SK-N-SH treated with all-trans-retinoic acid at 6 μM for 48 hours (cell line): ENCODE measurements at regions not wholly inside any gene's neighbourhood (a gene's known extent, or its start where the extent isn't known, plus 50 kb on each side); places are given as distances from the start of the nearest gene placed in this dataset.

Experiments used
- ATAC-seq: fragments of 200-7000 bp; cut with Tn5 transposase; 3 replicates; pipeline ENCODE4 v1.9.1; 2020; ENCODE audit warnings: mild to moderate bottlenecking, moderate library complexity
- ARNTL ChIP-seq: fragments of 450-650 bp; formaldehyde crosslinking; IDR thresholded peaks from 2 replicates; pipeline ENCODE4 v1.5.0; 2020; ENCODE audit warnings: low read depth, mild to moderate bottlenecking, moderate library complexity, borderline replicate concordance
- BACH2 ChIP-seq: fragments of 250-450 bp; sonication (Bioruptor Pico); IDR thresholded peaks from 2 replicates; pipeline ENCODE4 v1.9.0; 2021; ENCODE audit warnings: mild to moderate bottlenecking, borderline replicate concordance
- CSDC2 ChIP-seq: fragments of 250-450 bp; sonication (Bioruptor Pico); IDR thresholded peaks from 2 replicates; pipeline ENCODE4 v1.5.0; 2020; ENCODE audit warnings: mild to moderate bottlenecking, moderate library complexity
- ESRRG ChIP-seq: fragments of 250-450 bp; sonication (Bioruptor Pico); IDR thresholded peaks from 2 replicates; pipeline ENCODE4 v1.6.1; 2021; ENCODE audit warnings: mild to moderate bottlenecking
- GLIS3 ChIP-seq: fragments of 250-450 bp; sonication (Bioruptor Pico); IDR thresholded peaks from 2 replicates; pipeline ENCODE4 v1.5.0; 2020; ENCODE audit warnings: mild to moderate bottlenecking, moderate library complexity
- ISL1 ChIP-seq: fragments of 250-450 bp; sonication (Bioruptor Pico); IDR thresholded peaks from 2 replicates; pipeline ENCODE4 v2.1.2; 2022; ENCODE audit warnings: mild to moderate bottlenecking, moderate library complexity
- PPARA ChIP-seq: fragments of 250-450 bp; sonication (Bioruptor Pico); IDR thresholded peaks from 2 replicates; pipeline ENCODE4 v1.5.0; 2020; ENCODE audit warnings: mild to moderate bottlenecking, borderline replicate concordance
- RARB ChIP-seq: fragments of 250-450 bp; sonication (Bioruptor Pico); IDR thresholded peaks from 2 replicates; pipeline ENCODE4 v1.8.0; 2021; ENCODE audit warnings: mild to moderate bottlenecking, moderate library complexity
- SNAI2 ChIP-seq: fragments of 250-450 bp; sonication (Bioruptor Pico); IDR thresholded peaks from 2 replicates; pipeline ENCODE4 v1.5.0; 2020; ENCODE audit warnings: mild to moderate bottlenecking, moderate library complexity
- TCF4 ChIP-seq: fragments of 250-450 bp; sonication (Bioruptor Pico); IDR thresholded peaks from 2 replicates; pipeline ENCODE4 v1.8.0; 2021; ENCODE audit warnings: mild to moderate bottlenecking, moderate library complexity, borderline replicate concordance
- ZC3H10 ChIP-seq: fragments of 250-450 bp; sonication (Bioruptor Pico); IDR thresholded peaks from 2 replicates; pipeline ENCODE4 v1.5.1; 2021; ENCODE audit warnings: mild to moderate bottlenecking, moderate library complexity
- ZFP3 ChIP-seq: fragments of 250-450 bp; sonication (Bioruptor Pico); IDR thresholded peaks from 2 replicates; pipeline ENCODE4 v1.5.0; 2020; ENCODE audit warnings: mild to moderate bottlenecking, moderate library complexity
- ZFP30 ChIP-seq: fragments of 450-650 bp; formaldehyde crosslinking; IDR thresholded peaks from 2 replicates; pipeline ENCODE4 v1.5.0; 2022; ENCODE audit warnings: mild to moderate bottlenecking, moderate library complexity
- ZNF565 ChIP-seq: fragments of 450-650 bp; formaldehyde crosslinking; conservative IDR thresholded peaks from 2 replicates; pipeline ENCODE4 v1.5.0; 2020; ENCODE audit warnings: low read depth, mild to moderate bottlenecking, moderate library complexity
- ZNF70 ChIP-seq: fragments of 450-650 bp; formaldehyde crosslinking; IDR thresholded peaks from 2 replicates; pipeline ENCODE4 v1.5.0; 2020; ENCODE audit warnings: mild to moderate bottlenecking, moderate library complexity
- ZNF8 ChIP-seq: fragments of 450-650 bp; formaldehyde crosslinking; IDR thresholded peaks from 2 replicates; pipeline ENCODE4 v1.5.0; 2020; ENCODE audit warnings: mild to moderate bottlenecking, moderate library complexity
- TF ChIP-seq, protein P1 (sequence below): fragments of 250-450 bp; sonication (Bioruptor Pico); IDR thresholded peaks from 2 replicates; pipeline ENCODE4 v1.8.0; 2020; ENCODE audit warnings: mild to moderate bottlenecking, moderate library complexity, borderline replicate concordance
- TF ChIP-seq, protein P2 (sequence below): fragments of 250-450 bp; sonication (Bioruptor Pico); IDR thresholded peaks from 2 replicates; pipeline ENCODE4 v1.5.1; 2020; ENCODE audit warnings: low read depth, mild to moderate bottlenecking, moderate library complexity
- TF ChIP-seq, protein P3 (sequence below): fragments of 250-450 bp; sonication (Bioruptor Pico); IDR thresholded peaks from 2 replicates; pipeline ENCODE4 v1.5.1; 2021; ENCODE audit warnings: mild to moderate bottlenecking, moderate library complexity
- TF ChIP-seq, protein P4 (sequence below): fragments of 250-450 bp; sonication (Bioruptor Pico); IDR thresholded peaks from 2 replicates; pipeline ENCODE4 v1.8.0; 2021; ENCODE audit warnings: low read depth, mild to moderate bottlenecking, moderate library complexity, borderline replicate concordance
- TF ChIP-seq, protein P5 (sequence below): fragments of 250-450 bp; sonication (Bioruptor Pico); IDR thresholded peaks from 2 replicates; pipeline ENCODE4 v1.5.0; 2020; ENCODE audit warnings: mild to moderate bottlenecking, moderate library complexity

DNA sequence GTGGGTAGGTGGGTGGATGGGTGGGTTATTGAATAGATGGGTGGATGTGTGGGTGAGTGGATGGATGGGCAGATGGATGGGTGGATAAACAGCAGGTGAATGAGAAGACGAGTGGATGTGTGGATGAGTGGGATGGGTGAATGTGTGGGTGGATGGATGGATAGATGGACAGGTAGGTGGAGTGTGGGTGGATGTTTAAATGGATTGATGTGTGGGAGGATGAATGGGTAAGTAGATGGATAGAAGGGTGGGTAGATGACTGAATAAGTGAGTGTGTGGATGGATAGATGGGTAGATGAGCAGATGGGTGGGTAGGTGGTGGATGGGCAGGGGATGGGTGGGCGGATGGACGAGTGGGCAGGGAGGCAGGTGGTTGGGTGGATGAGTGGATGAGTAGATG is 397.6 kb upstream of the IRX4 start:
- no peak for ATAC-seq
- TF ChIP-seq, protein P1, sequence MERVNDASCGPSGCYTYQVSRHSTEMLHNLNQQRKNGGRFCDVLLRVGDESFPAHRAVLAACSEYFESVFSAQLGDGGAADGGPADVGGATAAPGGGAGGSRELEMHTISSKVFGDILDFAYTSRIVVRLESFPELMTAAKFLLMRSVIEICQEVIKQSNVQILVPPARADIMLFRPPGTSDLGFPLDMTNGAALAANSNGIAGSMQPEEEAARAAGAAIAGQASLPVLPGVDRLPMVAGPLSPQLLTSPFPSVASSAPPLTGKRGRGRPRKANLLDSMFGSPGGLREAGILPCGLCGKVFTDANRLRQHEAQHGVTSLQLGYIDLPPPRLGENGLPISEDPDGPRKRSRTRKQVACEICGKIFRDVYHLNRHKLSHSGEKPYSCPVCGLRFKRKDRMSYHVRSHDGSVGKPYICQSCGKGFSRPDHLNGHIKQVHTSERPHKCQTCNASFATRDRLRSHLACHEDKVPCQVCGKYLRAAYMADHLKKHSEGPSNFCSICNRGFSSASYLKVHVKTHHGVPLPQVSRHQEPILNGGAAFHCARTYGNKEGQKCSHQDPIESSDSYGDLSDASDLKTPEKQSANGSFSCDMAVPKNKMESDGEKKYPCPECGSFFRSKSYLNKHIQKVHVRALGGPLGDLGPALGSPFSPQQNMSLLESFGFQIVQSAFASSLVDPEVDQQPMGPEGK (CRISPR knock-in tag), result no peak
- TF ChIP-seq CSDC2 (CRISPR knock-in tag) (no peak), ZC3H10 (CRISPR knock-in tag) (no peak), ESRRG (CRISPR knock-in tag) (no peak), ARNTL (CRISPR knock-in tag) (no peak), SNAI2 (CRISPR knock-in tag) (no peak), ZFP3 (CRISPR knock-in tag) (no peak), ZNF8 (CRISPR knock-in tag) (no peak), ISL1 (no peak), PPARA (CRISPR knock-in tag) (no peak), RARB (CRISPR knock-in tag) (no peak), TCF4 (CRISPR knock-in tag) (no peak), ZNF70 (no peak), ZFP30 (no peak), BACH2 (CRISPR knock-in tag) (no peak)
- TF ChIP-seq, protein P2, sequence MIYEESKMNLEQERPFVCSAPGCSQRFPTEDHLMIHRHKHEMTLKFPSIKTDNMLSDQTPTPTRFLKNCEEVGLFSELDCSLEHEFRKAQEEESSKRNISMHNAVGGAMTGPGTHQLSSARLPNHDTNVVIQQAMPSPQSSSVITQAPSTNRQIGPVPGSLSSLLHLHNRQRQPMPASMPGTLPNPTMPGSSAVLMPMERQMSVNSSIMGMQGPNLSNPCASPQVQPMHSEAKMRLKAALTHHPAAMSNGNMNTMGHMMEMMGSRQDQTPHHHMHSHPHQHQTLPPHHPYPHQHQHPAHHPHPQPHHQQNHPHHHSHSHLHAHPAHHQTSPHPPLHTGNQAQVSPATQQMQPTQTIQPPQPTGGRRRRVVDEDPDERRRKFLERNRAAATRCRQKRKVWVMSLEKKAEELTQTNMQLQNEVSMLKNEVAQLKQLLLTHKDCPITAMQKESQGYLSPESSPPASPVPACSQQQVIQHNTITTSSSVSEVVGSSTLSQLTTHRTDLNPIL (CRISPR knock-in tag), result no peak
- TF ChIP-seq, protein P3, sequence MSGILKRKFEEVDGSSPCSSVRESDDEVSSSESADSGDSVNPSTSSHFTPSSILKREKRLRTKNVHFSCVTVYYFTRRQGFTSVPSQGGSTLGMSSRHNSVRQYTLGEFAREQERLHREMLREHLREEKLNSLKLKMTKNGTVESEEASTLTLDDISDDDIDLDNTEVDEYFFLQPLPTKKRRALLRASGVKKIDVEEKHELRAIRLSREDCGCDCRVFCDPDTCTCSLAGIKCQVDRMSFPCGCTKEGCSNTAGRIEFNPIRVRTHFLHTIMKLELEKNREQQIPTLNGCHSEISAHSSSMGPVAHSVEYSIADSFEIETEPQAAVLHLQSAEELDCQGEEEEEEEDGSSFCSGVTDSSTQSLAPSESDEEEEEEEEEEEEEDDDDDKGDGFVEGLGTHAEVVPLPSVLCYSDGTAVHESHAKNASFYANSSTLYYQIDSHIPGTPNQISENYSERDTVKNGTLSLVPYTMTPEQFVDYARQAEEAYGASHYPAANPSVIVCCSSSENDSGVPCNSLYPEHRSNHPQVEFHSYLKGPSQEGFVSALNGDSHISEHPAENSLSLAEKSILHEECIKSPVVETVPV (CRISPR knock-in tag), result no peak
- TF ChIP-seq, protein P4, sequence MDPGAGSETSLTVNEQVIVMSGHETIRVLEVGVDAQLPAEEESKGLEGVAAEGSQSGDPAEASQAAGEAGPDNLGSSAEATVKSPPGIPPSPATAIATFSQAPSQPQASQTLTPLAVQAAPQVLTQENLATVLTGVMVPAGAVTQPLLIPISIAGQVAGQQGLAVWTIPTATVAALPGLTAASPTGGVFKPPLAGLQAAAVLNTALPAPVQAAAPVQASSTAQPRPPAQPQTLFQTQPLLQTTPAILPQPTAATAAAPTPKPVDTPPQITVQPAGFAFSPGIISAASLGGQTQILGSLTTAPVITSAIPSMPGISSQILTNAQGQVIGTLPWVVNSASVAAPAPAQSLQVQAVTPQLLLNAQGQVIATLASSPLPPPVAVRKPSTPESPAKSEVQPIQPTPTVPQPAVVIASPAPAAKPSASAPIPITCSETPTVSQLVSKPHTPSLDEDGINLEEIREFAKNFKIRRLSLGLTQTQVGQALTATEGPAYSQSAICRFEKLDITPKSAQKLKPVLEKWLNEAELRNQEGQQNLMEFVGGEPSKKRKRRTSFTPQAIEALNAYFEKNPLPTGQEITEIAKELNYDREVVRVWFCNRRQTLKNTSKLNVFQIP, result no peak
- TF ChIP-seq, protein P5, sequence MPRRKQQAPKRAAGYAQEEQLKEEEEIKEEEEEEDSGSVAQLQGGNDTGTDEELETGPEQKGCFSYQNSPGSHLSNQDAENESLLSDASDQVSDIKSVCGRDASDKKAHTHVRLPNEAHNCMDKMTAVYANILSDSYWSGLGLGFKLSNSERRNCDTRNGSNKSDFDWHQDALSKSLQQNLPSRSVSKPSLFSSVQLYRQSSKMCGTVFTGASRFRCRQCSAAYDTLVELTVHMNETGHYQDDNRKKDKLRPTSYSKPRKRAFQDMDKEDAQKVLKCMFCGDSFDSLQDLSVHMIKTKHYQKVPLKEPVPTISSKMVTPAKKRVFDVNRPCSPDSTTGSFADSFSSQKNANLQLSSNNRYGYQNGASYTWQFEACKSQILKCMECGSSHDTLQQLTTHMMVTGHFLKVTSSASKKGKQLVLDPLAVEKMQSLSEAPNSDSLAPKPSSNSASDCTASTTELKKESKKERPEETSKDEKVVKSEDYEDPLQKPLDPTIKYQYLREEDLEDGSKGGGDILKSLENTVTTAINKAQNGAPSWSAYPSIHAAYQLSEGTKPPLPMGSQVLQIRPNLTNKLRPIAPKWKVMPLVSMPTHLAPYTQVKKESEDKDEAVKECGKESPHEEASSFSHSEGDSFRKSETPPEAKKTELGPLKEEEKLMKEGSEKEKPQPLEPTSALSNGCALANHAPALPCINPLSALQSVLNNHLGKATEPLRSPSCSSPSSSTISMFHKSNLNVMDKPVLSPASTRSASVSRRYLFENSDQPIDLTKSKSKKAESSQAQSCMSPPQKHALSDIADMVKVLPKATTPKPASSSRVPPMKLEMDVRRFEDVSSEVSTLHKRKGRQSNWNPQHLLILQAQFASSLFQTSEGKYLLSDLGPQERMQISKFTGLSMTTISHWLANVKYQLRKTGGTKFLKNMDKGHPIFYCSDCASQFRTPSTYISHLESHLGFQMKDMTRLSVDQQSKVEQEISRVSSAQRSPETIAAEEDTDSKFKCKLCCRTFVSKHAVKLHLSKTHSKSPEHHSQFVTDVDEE (CRISPR knock-in tag), result no peak

DNA sequence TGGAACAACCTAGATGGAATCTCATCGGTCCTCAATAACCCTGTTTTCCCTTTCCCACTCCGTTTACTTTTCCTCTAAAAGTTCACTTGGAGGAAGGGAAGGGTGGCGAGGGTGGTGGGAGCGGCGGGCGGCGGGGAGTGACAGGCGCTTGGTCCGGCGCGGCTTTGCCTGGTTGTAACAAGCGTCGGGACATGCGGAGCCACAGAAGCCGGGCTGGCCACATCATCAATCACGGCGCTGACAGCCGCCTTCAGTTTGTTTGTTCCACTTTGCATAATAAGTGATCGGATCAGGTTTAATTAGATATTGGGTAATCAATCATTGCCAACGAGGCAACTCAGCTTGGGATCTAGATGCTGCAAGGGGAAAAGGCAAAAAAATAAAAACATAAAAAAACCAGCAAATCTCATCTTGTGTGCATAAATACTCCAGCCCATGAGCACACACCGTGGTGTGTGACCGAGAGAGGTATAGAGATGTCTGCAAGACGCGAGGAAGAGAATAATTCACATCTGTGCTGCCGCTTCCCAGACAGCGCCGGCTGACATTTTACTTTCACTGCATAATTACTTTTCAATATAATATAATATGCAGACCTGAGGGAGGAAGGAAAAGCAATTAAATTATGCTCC is 396.2 kb upstream of the IRX4 start:
- TF ChIP-seq ZNF565 (CRISPR knock-in tag), result no peak
- no peak for TF ChIP-seq ZFP30
- TF ChIP-seq RARB (CRISPR knock-in tag), result no peak
- TF ChIP-seq ZNF8 (CRISPR knock-in tag), result no peak
- no peak for ATAC-seq

DNA sequence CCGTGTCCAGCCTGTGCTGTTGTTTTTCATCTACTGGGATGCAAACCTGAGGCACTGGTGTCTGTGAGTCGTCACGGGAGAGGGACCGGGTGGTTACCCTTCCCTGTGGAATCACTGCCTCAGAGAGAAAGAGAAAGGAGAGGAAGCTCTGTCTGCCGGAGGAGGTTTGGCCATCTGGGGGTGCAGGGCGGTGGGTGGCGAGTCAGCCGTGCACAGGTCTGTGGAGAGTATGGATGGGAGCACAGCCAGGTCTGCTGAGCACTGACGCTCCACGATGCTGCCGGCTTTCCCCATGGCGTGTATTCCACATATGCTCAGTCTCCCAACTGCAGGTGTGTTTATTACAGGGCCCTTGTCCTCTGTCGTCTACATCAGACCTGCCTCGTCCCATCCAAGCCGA is 395.2 kb upstream of the IRX4 start:
- ATAC-seq, result no peak
- no peak for TF ChIP-seq ZFP30
- TF ChIP-seq ZNF70, result no peak
- no peak for TF ChIP-seq ISL1
- no peak for TF ChIP-seq TCF4 (CRISPR knock-in tag)
- TF ChIP-seq, protein P1 (CRISPR knock-in tag), result no peak
- TF ChIP-seq, protein P3 (CRISPR knock-in tag), result no peak
- TF ChIP-seq, protein P5 (CRISPR knock-in tag), result no peak
- no peak for TF ChIP-seq GLIS3
- no peak for TF ChIP-seq RARB (CRISPR knock-in tag)
- no peak for TF ChIP-seq BACH2 (CRISPR knock-in tag)
- TF ChIP-seq CSDC2 (CRISPR knock-in tag), result no peak
